B cell (primary cell): ENCODE measurements at regions not wholly inside any gene's neighbourhood (a gene's known extent, or its start where the extent isn't known, plus 50 kb on each side); places are given as distances from the start of the nearest gene placed in this dataset.

Source experiments
- ATAC-seq: fragments of 200-7000 bp; cut with Tn5 transposase; one replicate; pipeline ENCODE4 v1.10.0; 2021; ENCODE audit warnings: low read depth, mild to moderate bottlenecking, moderate number of reproducible peaks, moderate library complexity
- CTCF ChIA-PET: fragments of 350-600 bp; sonication (Branson Sonifier 250); formaldehyde crosslinking; loops from one replicate; lab custom pipeline; 2021; ENCODE audit warnings: antibody characterized with exemption, inconsistent platforms; lab: Charles Lee
- POLR2A ChIA-PET: fragments of 350-600 bp; sonication (Branson Sonifier 250); formaldehyde crosslinking; loops from one replicate; lab custom pipeline; 2021; ENCODE audit warnings: antibody characterized with exemption; lab: Charles Lee
- DNase-seq: peaks from one replicate; pipeline ENCODE4 v3.0.0; 2013
- H2AFZ ChIP-seq: 2 replicates; pipeline ENCODE4 v1.6.1; 2012; ENCODE audit warnings: mild to moderate bottlenecking, low read depth, low read length; ENCODE audit not compliant: insufficient read depth, poor library complexity, severe bottlenecking
- H3K27ac ChIP-seq, 2 donors: 1 replicate in 1 of 2; 2 replicates in 1 of 2; pipeline ENCODE4 v1.5.1; 2012 to 2013; ENCODE audit warnings: low read length in 2 of 2, mild to moderate bottlenecking in 2 of 2, moderate library complexity in 1 of 2
- H3K27me3 ChIP-seq, 4 experiments: fragments of 200-600 bp in 1 of 4; sonication (generic) in 1 of 4; replicated peaks in 1 of 4; 1 replicate in 2 of 4; 2 replicates in 2 of 4; pipeline versions ENCODE4 v1.6.1 to v1.7.0; 2013 to 2016; ENCODE audit warnings: low read length in 3 of 4, mild to moderate bottlenecking in 2 of 4, mixed read lengths in 1 of 4, moderate library complexity in 1 of 4; ENCODE audit not compliant: insufficient read depth in 4 of 4, control insufficient read depth in 3 of 4; ENCODE audit errors: control extremely low read depth in 1 of 4
- H3K36me3 ChIP-seq, 2 experiments: replicated peaks in 1 of 2; 1 replicate in 1 of 2; 2 replicates in 1 of 2; pipeline versions ENCODE4 v1.6.1 to v1.7.1; 2013; ENCODE audit warnings: low read length in 1 of 2; ENCODE audit not compliant: insufficient read depth in 2 of 2, control insufficient read depth in 1 of 2; ENCODE audit errors: control extremely low read depth in 1 of 2, extremely low read depth in 1 of 2
- H3K4me1 ChIP-seq, 2 donors: fragments of 200-600 bp in 1 of 2; sonication (generic) in 1 of 2; 1 replicate in 1 of 2; 2 replicates in 1 of 2; pipeline versions ENCODE4 v1.5.1 to v1.6.1; 2013 to 2017; ENCODE audit warnings: low read length in 2 of 2; ENCODE audit not compliant: control insufficient read depth in 2 of 2, insufficient read depth in 2 of 2
- H3K4me2 ChIP-seq: replicated peaks from 2 replicates; pipeline ENCODE3; 2012; ENCODE audit warnings: mild to moderate bottlenecking, low read depth, low read length; ENCODE audit not compliant: poor library complexity, severe bottlenecking
- H3K4me3 ChIP-seq, 5 experiments: fragments of 200-600 bp in 1 of 5; sonication (generic) in 1 of 5; 1 replicate in 3 of 5; 2 replicates in 2 of 5; pipeline versions ENCODE4 v1.5.1 to v1.7.0; 2011 to 2016; ENCODE audit warnings: low read length in 4 of 5, mild to moderate bottlenecking in 4 of 5, low read depth in 2 of 5, control low read depth in 1 of 5, moderate library complexity in 1 of 5; ENCODE audit not compliant: insufficient read depth in 1 of 5; ENCODE audit errors: control extremely low read depth in 1 of 5, extremely low read depth in 1 of 5
- H3K79me2 ChIP-seq: fragments of 200-600 bp; sonication (generic); one replicate; pipeline ENCODE4 v1.6.0; 2016; ENCODE audit warnings: low read length; ENCODE audit not compliant: control insufficient read depth, insufficient read depth
- H3K9ac ChIP-seq: fragments of 200-600 bp; sonication (generic); 2 replicates; pipeline ENCODE4 v1.6.1; 2017; ENCODE audit warnings: mild to moderate bottlenecking, low read length, moderate library complexity
- H3K9me3 ChIP-seq, 3 donors: one replicate each; pipeline versions ENCODE4 v1.6.1 to v1.7.1; 2013; ENCODE audit warnings: low read length in 2 of 3; ENCODE audit not compliant: control insufficient read depth in 2 of 3, insufficient read depth in 1 of 3; ENCODE audit errors: control extremely low read depth in 1 of 3
- H4K20me1 ChIP-seq: 2 replicates; pipeline ENCODE4 v1.6.0; 2012; ENCODE audit warnings: mild to moderate bottlenecking, low read length; ENCODE audit not compliant: insufficient read depth, control insufficient read depth, poor library complexity, severe bottlenecking
- H3K27ac Mint-ChIP-seq: one replicate; pipeline ENCODE4 v1.8.0; 2021; ENCODE audit warnings: mixed read lengths
- H3K27me3 Mint-ChIP-seq: one replicate; pipeline ENCODE4 v1.8.0; 2021; ENCODE audit warnings: mixed read lengths
- H3K4me1 Mint-ChIP-seq: one replicate; pipeline ENCODE4 v1.8.0; 2021; ENCODE audit warnings: mixed read lengths
- H3K4me3 Mint-ChIP-seq: one replicate; pipeline ENCODE4 v1.8.0; 2021; ENCODE audit warnings: mixed read lengths
- H3K9me3 Mint-ChIP-seq: one replicate; pipeline ENCODE4 v1.8.0; 2022; ENCODE audit warnings: mixed read lengths; ENCODE audit not compliant: insufficient read depth
- CTCF ChIP-seq: fragments of 200-600 bp; IDR thresholded peaks from one replicate; pipeline ENCODE4 v1.8.0; 2022; ENCODE audit warnings: antibody characterized with exemption, mild to moderate bottlenecking
- EZH2 ChIP-seq: IDR thresholded peaks from 2 replicates; pipeline ENCODE4 v1.6.1; 2012; ENCODE audit warnings: borderline replicate concordance, low read depth, mild to moderate bottlenecking, moderate library complexity, low read length; ENCODE audit not compliant: insufficient read depth, poor library complexity, severe bottlenecking
- WGBS: methylation state at CpG from one replicate; pipeline ENCODE4 v1.1.5; 2013; ENCODE audit warnings: missing lambda C conversion rate; ENCODE audit not compliant: insufficient coverage; 5-methylcytosine and 5-hydroxymethylcytosine counted together
- intact Hi-C: fragments of 100-400 bp; cut with micrococcal nuclease; formaldehyde crosslinking; loops from one replicate; pipeline ENCODE4 v1.10.0; 2022

- H3K4me2 ChIP-seq = no peak overlapping the region
- Mint-ChIP-seq H3K9me3 (peaks cover 5% of the 10 kb centered on the region), H3K4me3 (no peak overlapping the region), H3K4me1 (peaks cover 35% of the 10 kb centered on the region), H3K27ac (no peak overlapping the region), H3K27me3 (peaks cover under 1% of the 10 kb centered on the region)
- no peak overlapping the region for H3K9ac ChIP-seq
- no peaks in the 10 kb centered on the region for H3K79me2 ChIP-seq
- no peak overlapping the region for H3K27ac ChIP-seq
- H2AFZ ChIP-seq = no peak overlapping the region
- CTCF ChIA-PET = no interaction called here
- DNase-seq (no peak), ATAC-seq (no peak)
- H3K36me3 ChIP-seq = no peaks in the 10 kb centered on the region
- POLR2A ChIA-PET = no interaction called here
- TF ChIP-seq CTCF (no peak), EZH2 (no peak)
- peaks cover 0 to 4% (median 0%) of the 10 kb centered on the region in 4 experiments for H3K27me3 ChIP-seq
- H3K4me3 ChIP-seq = no peak overlapping the region
- H3K9me3 ChIP-seq = peaks cover 0 to 3% (median 2%) of the 10 kb centered on the region in 3 donors
- H3K4me1 ChIP-seq = peaks cover 17 to 27% of the 10 kb centered on the region in 2 donors
- no peaks in the 10 kb centered on the region for H4K20me1 ChIP-seq
- intact Hi-C loops = no loop called here
These were observed 301.0 kb downstream of the TTLL7 start for GRCh38 chr1:83697961-83698360.

- no peak overlapping the region for H3K4me3 Mint-ChIP-seq
- Histone ChIP-seq H3K9ac (no peak overlapping the region), H3K4me3 (no peak overlapping the region), H3K79me2 (no peaks in the 10 kb centered on the region), H4K20me1 (no peaks in the 10 kb centered on the region), H3K27ac (no peak overlapping the region), H3K4me1 (peaks cover 18 to 27% of the 10 kb centered on the region in 2 donors), H3K9me3 (peaks cover 0 to 3% (median 2%) of the 10 kb centered on the region in 3 donors), H3K4me2 (no peak overlapping the region), H2AFZ (peak overlapping the region; percentile 26), H3K27me3 (peaks cover 0 to 4% (median 0%) of the 10 kb centered on the region in 4 experiments), H3K36me3 (no peaks in the 10 kb centered on the region)
- WGBS = 100% methylated on average over 1 of the region's 2 CpGs
- TF ChIP-seq CTCF (no peak), EZH2 (no peak)
- H3K4me1 Mint-ChIP-seq = peaks cover 42% of the 10 kb centered on the region
- no peak for ATAC-seq
- H3K27me3 Mint-ChIP-seq = peaks cover 4% of the 10 kb centered on the region
- CTCF ChIA-PET = no interaction called here
- no peak overlapping the region for H3K27ac Mint-ChIP-seq
- peaks cover 5% of the 10 kb centered on the region for H3K9me3 Mint-ChIP-seq
- no peak for DNase-seq
- intact Hi-C loops = no loop called here
- POLR2A ChIA-PET = no interaction called here
These were observed 301.7 kb downstream of the TTLL7 start for GRCh38 chr1:83697220-83697619.
